Right lobe of liver (tissue), 6 donors: ENCODE measurements at regions not wholly inside any gene's neighbourhood (a gene's known extent, or its start where the extent isn't known, plus 50 kb on each side); places are given as distances from the start of the nearest gene placed in this dataset.

Experiments
- ATAC-seq, 4 donors: fragments of 200-7000 bp; cut with Tn5 transposase; one replicate each; pipeline ENCODE4 v1.9.1; 2020; ENCODE audit warnings: mild to moderate bottlenecking in 4 of 4, moderate library complexity in 4 of 4
- DNase-seq, 3 donors: peaks; one replicate each; pipeline ENCODE4 v3.0.0-alpha.2; 2020
- H3K27ac ChIP-seq, 3 donors: fragments of 200-600 bp; one replicate each; pipeline ENCODE4 v1.8.0; 2022
- H3K27me3 ChIP-seq, 2 donors: fragments of 200-600 bp; one replicate each; pipeline ENCODE4 v1.8.0; 2022
- H3K36me3 ChIP-seq, 4 donors: fragments of 200-600 bp; sonication (generic) in 1 of 4; one replicate each; pipeline versions ENCODE4 v1.5.1 to v1.8.0; 2017 to 2022; ENCODE audit warnings: control low read depth in 1 of 4
- H3K4me1 ChIP-seq, 4 donors: fragments of 200-600 bp; sonication (generic) in 1 of 4; one replicate each; pipeline versions ENCODE4 v1.5.1 to v1.8.0; 2017 to 2022; ENCODE audit warnings: control low read depth in 1 of 4
- H3K4me3 ChIP-seq, 3 donors: fragments of 200-600 bp; one replicate each; pipeline ENCODE4 v1.8.0; 2022
- H3K9me3 ChIP-seq, 4 donors: fragments of 200-600 bp; sonication (generic) in 1 of 4; one replicate each; pipeline versions ENCODE4 v1.5.1 to v1.8.0; 2017 to 2022; ENCODE audit warnings: control low read depth in 1 of 4
- POLR2A ChIP-seq: fragments of 450-650 bp; IDR thresholded peaks from one replicate; pipeline ENCODE4 v1.6.1; 2017; ENCODE audit warnings: antibody characterized with exemption, mild to moderate bottlenecking
- WGBS: methylation state at CpG from one replicate; pipeline ENCODE4 v1.1.6; 2018; ENCODE audit warnings: low coverage, low lambda C conversion rate; ENCODE audit not compliant: insufficient coverage; ENCODE audit errors: missing lambda C conversion rate; 5-methylcytosine and 5-hydroxymethylcytosine counted together
- intact Hi-C, 2 donors: fragments of 100-400 bp; cut with DNase I; formaldehyde crosslinking; loops; one replicate each; pipeline versions ENCODE4 v1.11.2 to v1.14.1; 2022
- TF ChIP-seq, protein P1 (sequence below), 4 donors: fragments of 200-600 bp in 3 of 4; fragments of 450-650 bp in 1 of 4; IDR thresholded peaks; one replicate each; pipeline versions ENCODE4 v1.5.1 to v1.8.0; 2016 to 2022; ENCODE audit warnings: antibody characterized with exemption in 4 of 4, mild to moderate bottlenecking in 2 of 4
- donor health status: DM: no; HTN: yes; CAD: no.
- donor health status: DM: no; HTN: no; CAD: no.
- donor health status: DM: no; HTN: no; CAD: no.
- donor health status: DM: no; HTN: yes; CAD: no.
- donor health status: DM: no; HTN: yes; CAD: no.

DNA sequence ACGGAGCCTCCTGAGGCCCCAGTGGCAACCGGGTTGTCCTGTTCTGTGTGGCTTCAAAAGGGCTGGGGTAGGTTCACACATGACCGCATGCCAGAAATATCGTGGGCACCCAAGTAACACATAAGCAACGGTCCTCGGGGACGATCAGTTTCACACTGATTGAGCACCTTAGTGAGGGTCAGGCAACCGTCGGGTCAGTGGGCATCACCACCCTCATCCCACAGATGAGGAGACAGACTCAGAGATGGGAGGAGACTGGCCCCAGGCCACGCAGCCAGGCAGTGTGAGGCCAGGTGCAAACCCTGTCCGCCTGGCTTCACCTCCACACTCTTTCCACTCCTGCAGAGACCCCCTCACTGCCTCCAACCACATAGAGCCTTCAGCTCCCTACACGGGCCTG lies 309.8 kb downstream of the MATN1 start:
- intact Hi-C loops = no loop called here
- WGBS = 57% methylated on average over 2 of the region's 12 CpGs
- Histone ChIP-seq H3K27ac (no peak overlapping the region), H3K4me3 (no peak overlapping the region), H3K9me3 (no peaks in the 10 kb centered on the region), H3K36me3 (no peaks in the 10 kb centered on the region), H3K27me3 (no peaks in the 10 kb centered on the region), H3K4me1 (no peaks in the 10 kb centered on the region)
- ATAC-seq = no peak
- DNase-seq = no peak
- TF ChIP-seq POLR2A = no peak
- TF ChIP-seq, protein P1, sequence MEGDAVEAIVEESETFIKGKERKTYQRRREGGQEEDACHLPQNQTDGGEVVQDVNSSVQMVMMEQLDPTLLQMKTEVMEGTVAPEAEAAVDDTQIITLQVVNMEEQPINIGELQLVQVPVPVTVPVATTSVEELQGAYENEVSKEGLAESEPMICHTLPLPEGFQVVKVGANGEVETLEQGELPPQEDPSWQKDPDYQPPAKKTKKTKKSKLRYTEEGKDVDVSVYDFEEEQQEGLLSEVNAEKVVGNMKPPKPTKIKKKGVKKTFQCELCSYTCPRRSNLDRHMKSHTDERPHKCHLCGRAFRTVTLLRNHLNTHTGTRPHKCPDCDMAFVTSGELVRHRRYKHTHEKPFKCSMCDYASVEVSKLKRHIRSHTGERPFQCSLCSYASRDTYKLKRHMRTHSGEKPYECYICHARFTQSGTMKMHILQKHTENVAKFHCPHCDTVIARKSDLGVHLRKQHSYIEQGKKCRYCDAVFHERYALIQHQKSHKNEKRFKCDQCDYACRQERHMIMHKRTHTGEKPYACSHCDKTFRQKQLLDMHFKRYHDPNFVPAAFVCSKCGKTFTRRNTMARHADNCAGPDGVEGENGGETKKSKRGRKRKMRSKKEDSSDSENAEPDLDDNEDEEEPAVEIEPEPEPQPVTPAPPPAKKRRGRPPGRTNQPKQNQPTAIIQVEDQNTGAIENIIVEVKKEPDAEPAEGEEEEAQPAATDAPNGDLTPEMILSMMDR (IDR thresholded peaks at IDR 0.05) = no peak

GRCh38 chr1:30413111-30413440 lies 310.3 kb downstream of the MATN1 start:
- Histone ChIP-seq H3K4me3 (no peak overlapping the region), H3K4me1 (no peaks in the 10 kb centered on the region), H3K36me3 (no peaks in the 10 kb centered on the region), H3K27ac (no peak overlapping the region), H3K9me3 (no peaks in the 10 kb centered on the region), H3K27me3 (no peaks in the 10 kb centered on the region)
- no peak for DNase-seq
- ATAC-seq = no peak
- 49% methylated on average over 8 of the region's 8 CpGs for WGBS
- intact Hi-C loops = no loop called here
- TF ChIP-seq, protein P1 (IDR thresholded peaks at IDR 0.05) = no peak

DNA sequence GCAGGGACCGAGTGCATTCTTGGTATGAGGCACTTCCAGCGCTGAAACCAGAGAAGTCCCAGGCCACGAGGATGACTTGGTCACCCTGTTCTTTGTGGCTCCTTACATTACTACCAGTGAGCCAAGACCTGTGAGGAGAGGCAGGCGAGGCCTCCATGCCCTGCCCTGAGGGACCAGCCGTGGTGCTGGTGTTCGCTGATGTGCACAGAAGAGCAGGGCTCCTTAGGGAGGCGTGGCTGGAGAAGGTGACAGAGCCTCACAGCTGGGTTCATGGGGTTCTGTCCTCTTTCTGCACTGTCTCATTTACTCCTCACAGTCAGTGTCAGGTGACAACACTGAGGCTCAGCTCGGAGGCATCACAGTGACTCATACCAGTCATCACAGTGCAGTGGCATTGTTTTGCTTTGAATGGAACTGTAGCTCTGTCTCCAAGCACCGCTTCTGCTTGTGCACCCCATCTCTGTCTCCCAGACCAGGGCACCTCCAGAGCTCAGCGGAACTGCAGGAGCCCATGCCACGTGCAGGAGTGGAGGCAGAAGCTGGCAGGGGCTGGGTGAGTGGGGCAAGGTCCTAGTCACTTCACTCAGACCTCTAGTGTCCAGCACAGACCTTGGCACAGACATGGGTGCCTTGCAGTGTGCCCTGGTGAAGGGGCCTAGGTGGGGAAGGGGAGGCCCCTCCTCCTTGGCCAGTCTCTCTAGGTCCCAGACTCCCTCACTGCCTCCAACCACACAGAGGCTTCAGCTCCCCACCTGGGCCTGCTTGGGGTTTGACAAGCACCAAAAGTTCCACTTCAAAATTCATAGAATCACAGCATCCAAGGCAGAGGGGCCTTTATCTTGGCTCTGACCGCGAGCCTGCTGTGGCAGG lies 310.9 kb downstream of the MATN1 start:
- Histone ChIP-seq H3K4me1 (no peaks in the 10 kb centered on the region), H3K27me3 (no peaks in the 10 kb centered on the region), H3K9me3 (no peaks in the 10 kb centered on the region), H3K27ac (no peak overlapping the region), H3K36me3 (no peaks in the 10 kb centered on the region), H3K4me3 (no peak overlapping the region)
- WGBS = 25% methylated on average over 6 of the region's 13 CpGs
- intact Hi-C loops = no loop called here
- no peak for ATAC-seq
- no peak for TF ChIP-seq POLR2A
- TF ChIP-seq, protein P1 (IDR thresholded peaks at IDR 0.05) = no peak
- DNase-seq = peak in 1 of 3 donors; percentile 26

- no peaks in the 10 kb centered on the region for H3K36me3 ChIP-seq
- no peaks in the 10 kb centered on the region for H3K4me1 ChIP-seq
- DNase-seq (no peak), ATAC-seq (no peak)
- no peaks in the 10 kb centered on the region for H3K27me3 ChIP-seq
- no peak overlapping the region for H3K4me3 ChIP-seq
- 56% methylated on average over 8 of the region's 9 CpGs for WGBS
- H3K9me3 ChIP-seq = no peaks in the 10 kb centered on the region
- TF ChIP-seq POLR2A = no peak
- TF ChIP-seq, protein P1 (IDR thresholded peaks at IDR 0.05) = no peak
- intact Hi-C loops = loop anchor here in 1 of 2 donors (2.0 kb wide), 1 partner anchor 1016 kb away; no protein-coding TSS in a partner anchor
- no peak overlapping the region for H3K27ac ChIP-seq
These were observed 312.2 kb downstream of the MATN1 start for GRCh38 chr1:30411206-30411605.
